ENCODE measurements at regions not wholly inside any gene's neighbourhood (a gene's known extent, or its start where the extent isn't known, plus 50 kb on each side); places are given as distances from the start of the nearest gene placed in this dataset.

DNA sequence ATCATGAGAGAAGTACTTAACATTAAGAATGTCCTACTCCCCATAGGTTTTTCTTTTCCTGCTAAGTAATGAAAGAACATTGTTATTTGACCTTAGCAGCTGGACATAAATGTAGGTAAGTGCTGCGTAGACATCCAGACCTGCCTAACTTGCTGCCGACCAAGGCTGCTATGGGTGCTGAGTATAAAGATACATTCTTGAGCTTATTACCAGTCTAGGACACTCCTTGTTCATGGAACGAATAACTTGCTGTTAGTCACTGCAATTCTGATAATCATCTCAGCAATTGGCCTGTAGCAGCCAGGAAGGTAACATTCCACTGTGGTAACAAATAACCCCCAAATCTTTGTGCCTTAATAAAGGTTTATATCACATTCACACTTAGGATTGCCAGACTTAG, 478.1 kb downstream of the VRK1 start:
- TF ChIP-seq POU2F2 (IDR thresholded peaks at IDR 0.05; ENCODE audit: low read depth, low read length) (no peak), TAF1 (IDR thresholded peaks at IDR 0.05; ENCODE audit: low read depth, low read length) (no peak), SPI1 (IDR thresholded peaks at IDR 0.05; ENCODE audit: low read depth, low read length) (no peak), PAX5 (IDR thresholded peaks at IDR 0.05; ENCODE audit: insufficient read depth, low read length, severe bottlenecking) (no peak), POLR2A (IDR thresholded peaks at IDR 0.05; ENCODE audit: low read depth, low read length) (no peak), POLR2AphosphoS5 (IDR thresholded peaks at IDR 0.05; ENCODE audit: low read depth, low read length) (no peak)
- FAIRE-seq = no peak
- no peak for DNase-seq (ENCODE audit: insufficient read length, low spot score)

GRCh38 chr14:97276573-97276972, 479.4 kb downstream of the VRK1 start:
- TF ChIP-seq POLR2A (IDR thresholded peaks at IDR 0.05; ENCODE audit: low read depth, low read length) (no peak), PAX5 (IDR thresholded peaks at IDR 0.05; ENCODE audit: insufficient read depth, low read length, severe bottlenecking) (no peak), POU2F2 (IDR thresholded peaks at IDR 0.05; ENCODE audit: low read depth, low read length) (no peak), POLR2AphosphoS5 (IDR thresholded peaks at IDR 0.05; ENCODE audit: low read depth, low read length) (no peak)
- FAIRE-seq (no peak), DNase-seq (ENCODE audit: insufficient read length, low spot score) (no peak)

GRCh38 chr14:97277711-97278110, 480.5 kb downstream of the VRK1 start:
- TF ChIP-seq TAF1 (IDR thresholded peaks at IDR 0.05; ENCODE audit: low read depth, low read length) (no peak), POLR2A (IDR thresholded peaks at IDR 0.05; ENCODE audit: low read depth, low read length) (no peak), PAX5 (IDR thresholded peaks at IDR 0.05; ENCODE audit: insufficient read depth, low read length, severe bottlenecking) (no peak), POU2F2 (IDR thresholded peaks at IDR 0.05; ENCODE audit: low read depth, low read length) (no peak), SPI1 (IDR thresholded peaks at IDR 0.05; ENCODE audit: low read depth, low read length) (no peak), POLR2AphosphoS5 (IDR thresholded peaks at IDR 0.05; ENCODE audit: low read depth, low read length) (no peak)
- no peak for DNase-seq (ENCODE audit: insufficient read length, low spot score)
- no peak for FAIRE-seq

DNA sequence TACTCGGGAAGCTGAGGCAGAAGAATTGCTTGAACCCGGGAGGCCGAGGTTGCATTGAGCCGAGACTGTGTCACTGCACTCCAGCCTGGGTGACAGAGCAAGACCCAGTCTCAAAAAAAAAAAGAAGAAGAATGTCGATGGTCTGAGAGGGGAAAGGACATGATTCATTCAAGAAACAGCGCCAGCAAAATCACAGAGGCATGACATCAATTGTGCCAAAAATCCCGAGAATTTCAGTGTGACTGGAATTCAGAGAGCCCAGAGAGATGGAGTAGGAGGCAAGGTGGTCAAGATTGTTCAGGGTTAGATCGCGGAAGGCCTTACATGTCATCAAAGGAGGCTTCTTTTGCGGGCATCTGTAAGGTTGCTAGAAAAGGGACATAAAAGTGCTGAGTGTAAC, 483.3 kb downstream of the VRK1 start:
- no peak for TF ChIP-seq POLR2A (IDR thresholded peaks at IDR 0.05; ENCODE audit: low read depth, low read length)
- TF ChIP-seq TAF1 (IDR thresholded peaks at IDR 0.05; ENCODE audit: low read depth, low read length) = no peak
- no peak for TF ChIP-seq POU2F2 (IDR thresholded peaks at IDR 0.05; ENCODE audit: low read depth, low read length)
- no peak for TF ChIP-seq PAX5 (IDR thresholded peaks at IDR 0.05; ENCODE audit: insufficient read depth, low read length, severe bottlenecking)
- no peak for TF ChIP-seq POLR2AphosphoS5 (IDR thresholded peaks at IDR 0.05; ENCODE audit: low read depth, low read length)
- TF ChIP-seq SPI1 (IDR thresholded peaks at IDR 0.05; ENCODE audit: low read depth, low read length) = no peak
- no peak for FAIRE-seq
- DNase-seq (ENCODE audit: insufficient read length, low spot score) = no peak

DNA sequence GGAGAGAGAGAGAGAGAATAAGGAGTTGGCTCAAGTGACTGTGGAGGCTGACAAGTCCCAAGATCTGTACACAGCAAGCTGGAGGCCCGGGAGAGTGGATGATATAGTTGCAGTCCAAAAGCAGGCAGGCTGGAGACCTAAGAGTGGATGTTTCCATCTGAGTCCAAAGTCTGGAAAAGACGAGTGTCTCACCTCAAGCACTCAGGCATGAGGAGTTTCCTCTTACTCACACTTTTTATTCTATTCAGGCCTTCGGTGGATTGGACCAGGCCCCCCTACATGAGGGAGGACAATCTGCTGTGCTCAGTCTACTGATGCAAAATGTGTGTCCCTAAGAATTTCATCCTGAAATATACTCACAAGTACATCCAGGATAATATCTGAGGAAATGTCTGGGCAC, 484.6 kb downstream of the VRK1 start:
- no peak for FAIRE-seq
- TF ChIP-seq POLR2A (IDR thresholded peaks at IDR 0.05; ENCODE audit: low read depth, low read length) (no peak), POU2F2 (IDR thresholded peaks at IDR 0.05; ENCODE audit: low read depth, low read length) (no peak), SPI1 (IDR thresholded peaks at IDR 0.05; ENCODE audit: low read depth, low read length) (no peak), PAX5 (IDR thresholded peaks at IDR 0.05; ENCODE audit: insufficient read depth, low read length, severe bottlenecking) (no peak), POLR2AphosphoS5 (IDR thresholded peaks at IDR 0.05; ENCODE audit: low read depth, low read length) (no peak), TAF1 (IDR thresholded peaks at IDR 0.05; ENCODE audit: low read depth, low read length) (no peak)
- no peak for DNase-seq (ENCODE audit: insufficient read length, low spot score)

GRCh38 chr14:97282210-97283004, 485.2 kb downstream of the VRK1 start:
- DNase-seq (ENCODE audit: insufficient read length, low spot score) (no peak), FAIRE-seq (no peak)
- TF ChIP-seq TAF1 (IDR thresholded peaks at IDR 0.05; ENCODE audit: low read depth, low read length) (no peak), POU2F2 (IDR thresholded peaks at IDR 0.05; ENCODE audit: low read depth, low read length) (no peak)

GRCh38 chr14:97283005-97283403, 485.8 kb downstream of the VRK1 start:
- DNase-seq (ENCODE audit: insufficient read length, low spot score) (no peak), FAIRE-seq (no peak)
- no peak for TF ChIP-seq POLR2AphosphoS5 (IDR thresholded peaks at IDR 0.05; ENCODE audit: low read depth, low read length)
- no peak for TF ChIP-seq POU2F2 (IDR thresholded peaks at IDR 0.05; ENCODE audit: low read depth, low read length)
- no peak for TF ChIP-seq SPI1 (IDR thresholded peaks at IDR 0.05; ENCODE audit: low read depth, low read length)
- TF ChIP-seq TAF1 (IDR thresholded peaks at IDR 0.05; ENCODE audit: low read depth, low read length) = no peak
- TF ChIP-seq PAX5 (IDR thresholded peaks at IDR 0.05; ENCODE audit: insufficient read depth, low read length, severe bottlenecking) = no peak
- TF ChIP-seq POLR2A (IDR thresholded peaks at IDR 0.05; ENCODE audit: low read depth, low read length) = no peak

DNA sequence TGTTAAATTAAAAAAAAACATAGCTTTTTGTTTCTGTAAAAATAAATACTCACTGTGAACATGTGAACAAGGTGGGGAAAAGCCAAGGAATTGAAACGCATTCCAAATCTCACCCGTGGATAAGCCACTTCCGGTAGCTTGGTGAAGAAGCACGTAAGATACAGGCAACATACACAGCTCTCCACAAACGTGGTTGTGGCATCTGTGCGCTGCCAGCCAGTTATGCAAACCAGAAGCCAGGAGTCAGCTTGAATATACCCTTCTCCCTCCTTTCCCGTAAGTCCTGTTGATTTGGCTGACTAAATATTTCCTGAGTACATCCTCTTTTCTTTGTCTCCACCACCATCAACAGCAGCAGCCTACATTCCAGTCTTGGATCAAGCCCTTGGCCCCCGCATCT, 486.2 kb downstream of the VRK1 start:
- no peak for FAIRE-seq
- no peak for DNase-seq (ENCODE audit: insufficient read length, low spot score)
- no peak for TF ChIP-seq POLR2AphosphoS5 (IDR thresholded peaks at IDR 0.05; ENCODE audit: low read depth, low read length)

GRCh38 chr14:97283841-97284240, 486.7 kb downstream of the VRK1 start:
- FAIRE-seq = no peak
- no peak for DNase-seq (ENCODE audit: insufficient read length, low spot score)
- TF ChIP-seq PAX5 (IDR thresholded peaks at IDR 0.05; ENCODE audit: insufficient read depth, low read length, severe bottlenecking) = no peak
- TF ChIP-seq SPI1 (IDR thresholded peaks at IDR 0.05; ENCODE audit: low read depth, low read length) = no peak
- TF ChIP-seq POLR2A (IDR thresholded peaks at IDR 0.05; ENCODE audit: low read depth, low read length) = no peak
- TF ChIP-seq POU2F2 (IDR thresholded peaks at IDR 0.05; ENCODE audit: low read depth, low read length) = no peak
- no peak for TF ChIP-seq TAF1 (IDR thresholded peaks at IDR 0.05; ENCODE audit: low read depth, low read length)
- TF ChIP-seq POLR2AphosphoS5 (IDR thresholded peaks at IDR 0.05; ENCODE audit: low read depth, low read length) = no peak

DNA sequence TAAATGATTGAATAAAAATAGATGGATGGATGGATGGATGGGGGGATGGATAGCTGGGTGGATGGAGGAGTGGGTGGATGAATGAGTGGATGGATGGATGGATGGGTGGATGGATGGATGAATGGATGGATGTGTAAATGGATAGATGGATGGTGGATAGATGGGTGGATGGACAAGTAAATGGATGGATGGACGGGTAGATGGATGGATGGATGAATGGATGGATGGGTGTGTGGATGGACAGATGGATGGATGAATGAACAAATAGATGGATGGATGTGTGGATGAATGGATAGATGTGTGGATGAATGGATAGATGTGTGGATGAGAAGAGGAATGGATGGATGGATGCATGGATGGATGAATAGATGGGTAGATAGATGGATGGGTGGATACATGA, 490.8 kb downstream of the VRK1 start:
- no peak for FAIRE-seq

More for the DNA sequence above, 490.8 kb downstream of the VRK1 start:
- no peak for DNase-seq (ENCODE audit: insufficient read length, low spot score)
- TF ChIP-seq POLR2AphosphoS5 (IDR thresholded peaks at IDR 0.05; ENCODE audit: low read depth, low read length) (no peak), TAF1 (IDR thresholded peaks at IDR 0.05; ENCODE audit: low read depth, low read length) (no peak), SPI1 (IDR thresholded peaks at IDR 0.05; ENCODE audit: low read depth, low read length) (no peak), POLR2A (IDR thresholded peaks at IDR 0.05; ENCODE audit: low read depth, low read length) (no peak), PAX5 (IDR thresholded peaks at IDR 0.05; ENCODE audit: insufficient read depth, low read length, severe bottlenecking) (no peak), POU2F2 (IDR thresholded peaks at IDR 0.05; ENCODE audit: low read depth, low read length) (no peak)

All from GM12891 (cell line).